HuH-7 (cell line): ENCODE measurements at regions not wholly inside any gene's neighbourhood (a gene's known extent, or its start where the extent isn't known, plus 50 kb on each side); places are given as distances from the start of the nearest gene placed in this dataset.

ENCODE experiments used
- DNase-seq: peaks from one replicate; pipeline ENCODE4 v3.0.0; 2011; ENCODE audit warnings: low spot score

- DNase-seq, result no peak
Observed at GRCh38 chr7:22002726-22003125, 57.0 kb upstream of the CDCA7L start.

GRCh38 chr7:22001345-22002004, 55.8 kb upstream of the CDCA7L start:
- peak; percentile 70 for DNase-seq

- no peak for DNase-seq
Observed at GRCh38 chr7:21999896-22000295, 54.2 kb upstream of the CDCA7L start.

- DNase-seq, result no peak
Observed at GRCh38 chr7:21996641-21997040, 50.9 kb upstream of the CDCA7L start.
